ENCODE measurements at regions not wholly inside any gene's neighbourhood (a gene's known extent, or its start where the extent isn't known, plus 50 kb on each side); places are given as distances from the start of the nearest gene placed in this dataset.

- no peaks in the 10 kb centered on the region for H3K36me3 ChIP-seq (ENCODE audit: control insufficient read depth in 4 of 4, insufficient read depth in 3 of 4, low read depth in 1 of 4, low read length in 3 of 4)
- no peaks in the 10 kb centered on the region for H3K27me3 ChIP-seq (ENCODE audit: control insufficient read depth in 4 of 4, insufficient read depth in 4 of 4, low read length in 3 of 4)
- H3K9me3 ChIP-seq (ENCODE audit: control insufficient read depth in 4 of 4, low read length in 3 of 4), result no peaks in the 10 kb centered on the region
- no peak overlapping the region for H3K27ac ChIP-seq (ENCODE audit: low read depth in 1 of 2, low read length in 2 of 2)
- no peak overlapping the region for H3K4me3 ChIP-seq (ENCODE audit: low read depth in 1 of 3, low read length in 3 of 3)
- no peak for TF ChIP-seq RAD21 (IDR thresholded peaks at IDR 0.05)
- TF ChIP-seq FOXA2 (IDR thresholded peaks at IDR 0.05), result no peak
- TF ChIP-seq, protein P1, sequence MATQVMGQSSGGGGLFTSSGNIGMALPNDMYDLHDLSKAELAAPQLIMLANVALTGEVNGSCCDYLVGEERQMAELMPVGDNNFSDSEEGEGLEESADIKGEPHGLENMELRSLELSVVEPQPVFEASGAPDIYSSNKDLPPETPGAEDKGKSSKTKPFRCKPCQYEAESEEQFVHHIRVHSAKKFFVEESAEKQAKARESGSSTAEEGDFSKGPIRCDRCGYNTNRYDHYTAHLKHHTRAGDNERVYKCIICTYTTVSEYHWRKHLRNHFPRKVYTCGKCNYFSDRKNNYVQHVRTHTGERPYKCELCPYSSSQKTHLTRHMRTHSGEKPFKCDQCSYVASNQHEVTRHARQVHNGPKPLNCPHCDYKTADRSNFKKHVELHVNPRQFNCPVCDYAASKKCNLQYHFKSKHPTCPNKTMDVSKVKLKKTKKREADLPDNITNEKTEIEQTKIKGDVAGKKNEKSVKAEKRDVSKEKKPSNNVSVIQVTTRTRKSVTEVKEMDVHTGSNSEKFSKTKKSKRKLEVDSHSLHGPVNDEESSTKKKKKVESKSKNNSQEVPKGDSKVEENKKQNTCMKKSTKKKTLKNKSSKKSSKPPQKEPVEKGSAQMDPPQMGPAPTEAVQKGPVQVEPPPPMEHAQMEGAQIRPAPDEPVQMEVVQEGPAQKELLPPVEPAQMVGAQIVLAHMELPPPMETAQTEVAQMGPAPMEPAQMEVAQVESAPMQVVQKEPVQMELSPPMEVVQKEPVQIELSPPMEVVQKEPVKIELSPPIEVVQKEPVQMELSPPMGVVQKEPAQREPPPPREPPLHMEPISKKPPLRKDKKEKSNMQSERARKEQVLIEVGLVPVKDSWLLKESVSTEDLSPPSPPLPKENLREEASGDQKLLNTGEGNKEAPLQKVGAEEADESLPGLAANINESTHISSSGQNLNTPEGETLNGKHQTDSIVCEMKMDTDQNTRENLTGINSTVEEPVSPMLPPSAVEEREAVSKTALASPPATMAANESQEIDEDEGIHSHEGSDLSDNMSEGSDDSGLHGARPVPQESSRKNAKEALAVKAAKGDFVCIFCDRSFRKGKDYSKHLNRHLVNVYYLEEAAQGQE (IDR thresholded peaks at IDR 0.05), result no peak
- no peak for TF ChIP-seq NR2F2 (IDR thresholded peaks at IDR 0.05)
- TF ChIP-seq RXRA (IDR thresholded peaks at IDR 0.05), result no peak
- no peak for TF ChIP-seq YY1 (IDR thresholded peaks at IDR 0.05)
- no peak for TF ChIP-seq TAF1 (conservative IDR thresholded peaks at IDR 0.05)
- TF ChIP-seq GABPA (IDR thresholded peaks at IDR 0.05 in 1 of 2, conservative IDR thresholded peaks at IDR 0.05 in 1 of 2), result no peak
- TF ChIP-seq, protein P2, sequence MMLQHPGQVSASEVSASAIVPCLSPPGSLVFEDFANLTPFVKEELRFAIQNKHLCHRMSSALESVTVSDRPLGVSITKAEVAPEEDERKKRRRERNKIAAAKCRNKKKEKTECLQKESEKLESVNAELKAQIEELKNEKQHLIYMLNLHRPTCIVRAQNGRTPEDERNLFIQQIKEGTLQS (IDR thresholded peaks at IDR 0.05), result no peak
- no peak for TF ChIP-seq JUND (IDR thresholded peaks at IDR 0.05)
- no peak for TF ChIP-seq HNF4G (IDR thresholded peaks at IDR 0.05)
- TF ChIP-seq FOXA1 (IDR thresholded peaks at IDR 0.05), result no peak
- no peak for TF ChIP-seq MAX (IDR thresholded peaks at IDR 0.05)
- no peak for TF ChIP-seq HNF4A (conservative IDR thresholded peaks at IDR 0.05)
- no peak for TF ChIP-seq SP1 (IDR thresholded peaks at IDR 0.05)
- TF ChIP-seq, protein P3, sequence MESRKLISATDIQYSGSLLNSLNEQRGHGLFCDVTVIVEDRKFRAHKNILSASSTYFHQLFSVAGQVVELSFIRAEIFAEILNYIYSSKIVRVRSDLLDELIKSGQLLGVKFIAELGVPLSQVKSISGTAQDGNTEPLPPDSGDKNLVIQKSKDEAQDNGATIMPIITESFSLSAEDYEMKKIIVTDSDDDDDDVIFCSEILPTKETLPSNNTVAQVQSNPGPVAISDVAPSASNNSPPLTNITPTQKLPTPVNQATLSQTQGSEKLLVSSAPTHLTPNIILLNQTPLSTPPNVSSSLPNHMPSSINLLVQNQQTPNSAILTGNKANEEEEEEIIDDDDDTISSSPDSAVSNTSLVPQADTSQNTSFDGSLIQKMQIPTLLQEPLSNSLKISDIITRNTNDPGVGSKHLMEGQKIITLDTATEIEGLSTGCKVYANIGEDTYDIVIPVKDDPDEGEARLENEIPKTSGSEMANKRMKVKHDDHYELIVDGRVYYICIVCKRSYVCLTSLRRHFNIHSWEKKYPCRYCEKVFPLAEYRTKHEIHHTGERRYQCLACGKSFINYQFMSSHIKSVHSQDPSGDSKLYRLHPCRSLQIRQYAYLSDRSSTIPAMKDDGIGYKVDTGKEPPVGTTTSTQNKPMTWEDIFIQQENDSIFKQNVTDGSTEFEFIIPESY (IDR thresholded peaks at IDR 0.05), result no peak
- TF ChIP-seq, protein P4, sequence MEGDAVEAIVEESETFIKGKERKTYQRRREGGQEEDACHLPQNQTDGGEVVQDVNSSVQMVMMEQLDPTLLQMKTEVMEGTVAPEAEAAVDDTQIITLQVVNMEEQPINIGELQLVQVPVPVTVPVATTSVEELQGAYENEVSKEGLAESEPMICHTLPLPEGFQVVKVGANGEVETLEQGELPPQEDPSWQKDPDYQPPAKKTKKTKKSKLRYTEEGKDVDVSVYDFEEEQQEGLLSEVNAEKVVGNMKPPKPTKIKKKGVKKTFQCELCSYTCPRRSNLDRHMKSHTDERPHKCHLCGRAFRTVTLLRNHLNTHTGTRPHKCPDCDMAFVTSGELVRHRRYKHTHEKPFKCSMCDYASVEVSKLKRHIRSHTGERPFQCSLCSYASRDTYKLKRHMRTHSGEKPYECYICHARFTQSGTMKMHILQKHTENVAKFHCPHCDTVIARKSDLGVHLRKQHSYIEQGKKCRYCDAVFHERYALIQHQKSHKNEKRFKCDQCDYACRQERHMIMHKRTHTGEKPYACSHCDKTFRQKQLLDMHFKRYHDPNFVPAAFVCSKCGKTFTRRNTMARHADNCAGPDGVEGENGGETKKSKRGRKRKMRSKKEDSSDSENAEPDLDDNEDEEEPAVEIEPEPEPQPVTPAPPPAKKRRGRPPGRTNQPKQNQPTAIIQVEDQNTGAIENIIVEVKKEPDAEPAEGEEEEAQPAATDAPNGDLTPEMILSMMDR (IDR thresholded peaks at IDR 0.05; ENCODE audit: low read depth, low read length, missing input control), result no peak
- no peak for TF ChIP-seq EGR1 (IDR thresholded peaks at IDR 0.05; ENCODE audit: low read depth in 2 of 2)
- no peak overlapping the region for H3K9ac ChIP-seq (ENCODE audit: low read depth in 1 of 2, low read length in 2 of 2)
- WGBS, result 89% methylated on average over 1 of the region's 1 CpG
- H3K4me1 ChIP-seq (ENCODE audit: control insufficient read depth in 4 of 4, insufficient read depth in 4 of 4, low read length in 3 of 4), result peaks cover 0 to 3% (median under 1%) of the 10 kb centered on the region in 4 donors
- no peak for DNase-seq (ENCODE audit: low spot score)
These were observed 355.9 kb downstream of the BUD13 start for GRCh38 chr11:116416852-116417251.
